HK-2 (cell line): ENCODE measurements at regions not wholly inside any gene's neighbourhood (a gene's known extent, or its start where the extent isn't known, plus 50 kb on each side); places are given as distances from the start of the nearest gene placed in this dataset.

Source experiments
- DNase-seq: peaks from one replicate; pipeline ENCODE4 v3.0.0-alpha.2; 2018; ENCODE audit not compliant: unreplicated experiment

DNA sequence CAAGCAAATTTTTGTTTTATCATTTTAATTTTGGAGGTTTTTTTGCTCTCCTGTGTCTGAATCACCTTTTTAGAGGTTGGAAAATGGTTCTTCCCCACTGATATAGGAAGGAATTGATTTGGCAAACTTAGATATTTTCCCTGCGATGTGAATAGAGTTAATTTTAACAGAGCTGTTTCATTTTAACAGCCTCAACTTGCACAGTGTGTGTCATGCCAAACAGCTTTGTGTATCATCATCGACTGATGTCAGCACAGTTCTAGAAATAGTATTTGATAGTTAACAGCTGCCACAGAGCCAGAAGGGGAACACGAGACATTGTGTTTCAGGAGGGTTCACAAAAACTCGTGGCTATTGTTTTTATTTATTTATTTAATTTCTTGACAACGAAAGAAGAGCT, 243.1 kb upstream of the FOXN3 start:
- no peak for DNase-seq

DNA sequence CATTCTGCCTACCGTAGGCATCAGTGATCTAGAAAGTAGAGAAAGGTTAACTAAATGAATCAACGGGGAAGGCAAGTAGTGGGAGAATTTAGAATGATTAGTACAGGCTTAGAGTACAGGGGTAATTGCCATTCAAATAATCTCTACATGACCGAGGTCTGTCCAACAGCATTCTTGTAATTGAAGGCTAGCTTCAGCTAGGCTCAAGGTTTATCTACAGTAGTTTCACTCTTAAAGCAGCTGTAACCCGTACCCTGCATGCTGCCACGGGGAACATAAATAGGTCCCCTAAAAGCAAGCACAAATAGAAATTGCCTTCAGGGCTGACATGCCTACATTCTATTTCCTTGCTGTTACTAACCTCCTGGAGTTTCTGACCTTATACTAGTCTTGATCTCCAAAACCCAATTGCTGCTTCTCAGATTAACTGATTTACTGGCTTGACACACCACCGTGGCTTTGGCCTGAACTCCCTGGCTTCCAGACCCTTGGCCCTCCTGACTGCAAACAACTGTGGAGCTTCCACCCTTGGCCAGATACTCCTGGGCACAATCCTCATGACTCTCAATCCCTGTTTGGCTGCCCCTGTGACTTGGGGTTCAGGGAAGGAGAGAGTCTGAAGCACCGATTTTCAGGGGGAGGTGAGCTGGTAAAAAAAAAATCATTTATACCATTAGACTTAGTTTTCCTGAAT, 242.1 kb upstream of the FOXN3 start:
- no peak for DNase-seq

DNA sequence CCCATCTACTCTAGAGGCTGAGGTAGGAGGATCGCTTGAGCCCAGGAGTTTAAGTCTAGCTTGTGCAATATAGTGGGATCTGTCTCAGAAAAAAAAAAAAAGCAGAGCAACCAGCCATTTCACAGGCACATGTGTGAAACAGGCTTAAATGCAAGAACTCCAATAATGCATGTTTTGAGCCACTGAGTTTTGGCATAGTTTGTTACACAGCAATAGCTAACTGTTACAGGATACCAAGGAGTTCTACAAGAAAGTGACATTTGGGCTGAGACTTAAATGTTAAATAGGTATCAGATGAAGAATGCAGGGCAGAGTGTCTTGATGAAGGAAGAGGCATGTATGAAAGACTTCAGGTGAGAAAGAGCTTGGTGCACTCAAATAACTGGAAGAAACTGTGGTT, 240.0 kb upstream of the FOXN3 start:
- no peak for DNase-seq

DNA sequence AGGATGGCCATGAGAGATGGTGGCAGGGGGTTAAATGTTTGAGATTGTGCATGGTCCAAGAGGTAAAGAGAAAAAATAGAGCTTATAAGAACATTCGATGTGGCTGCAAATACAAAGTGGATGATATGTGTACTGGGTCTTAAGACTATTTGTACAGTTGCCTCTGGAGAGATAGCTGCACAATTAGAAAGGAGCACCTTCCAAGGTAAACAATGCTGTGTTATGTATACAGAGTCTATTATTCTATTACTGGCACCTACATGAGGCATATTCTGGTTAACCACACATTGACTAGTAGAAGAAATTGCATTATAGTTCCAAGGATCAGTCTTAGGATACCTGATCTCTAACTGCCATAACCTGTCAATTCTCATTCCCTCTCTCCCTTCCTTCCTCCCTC, 238.0 kb upstream of the FOXN3 start:
- DNase-seq: no peak

GRCh38 chr14:89652352-89652751, 235.3 kb upstream of the FOXN3 start:
- no peak for DNase-seq

- no peak for DNase-seq
Observed at GRCh38 chr14:89651805-89652204, 234.8 kb upstream of the FOXN3 start.

- DNase-seq: no peak
Observed at GRCh38 chr14:89650077-89650978, 233.3 kb upstream of the FOXN3 start.

GRCh38 chr14:89649451-89650075, 232.5 kb upstream of the FOXN3 start:
- no peak for DNase-seq

- no peak for DNase-seq
Observed at GRCh38 chr14:89648924-89649323, 231.9 kb upstream of the FOXN3 start.

GRCh38 chr14:89648510-89648909, 231.5 kb upstream of the FOXN3 start:
- DNase-seq: no peak

DNA sequence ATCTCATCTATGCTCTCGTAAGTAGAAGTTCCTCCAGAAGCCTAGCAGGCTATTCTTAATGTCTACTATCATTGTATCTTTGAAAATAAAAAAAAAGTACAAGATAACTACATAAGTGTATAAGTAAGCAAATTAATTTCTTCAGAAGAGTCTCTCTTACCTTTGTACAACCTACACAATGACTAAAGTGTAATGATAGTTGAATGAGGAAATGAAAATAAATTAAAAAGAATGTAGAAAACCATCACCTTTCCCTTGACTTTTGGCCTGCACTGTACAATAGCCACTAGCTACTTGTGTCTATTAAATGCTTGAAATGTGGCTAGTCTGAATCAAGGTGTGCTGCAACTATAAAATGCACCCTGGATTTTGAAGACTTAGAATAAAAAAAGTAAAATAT, 229.9 kb upstream of the FOXN3 start:
- no peak for DNase-seq

GRCh38 chr14:89644641-89645040, 227.6 kb upstream of the FOXN3 start:
- no peak for DNase-seq

DNA sequence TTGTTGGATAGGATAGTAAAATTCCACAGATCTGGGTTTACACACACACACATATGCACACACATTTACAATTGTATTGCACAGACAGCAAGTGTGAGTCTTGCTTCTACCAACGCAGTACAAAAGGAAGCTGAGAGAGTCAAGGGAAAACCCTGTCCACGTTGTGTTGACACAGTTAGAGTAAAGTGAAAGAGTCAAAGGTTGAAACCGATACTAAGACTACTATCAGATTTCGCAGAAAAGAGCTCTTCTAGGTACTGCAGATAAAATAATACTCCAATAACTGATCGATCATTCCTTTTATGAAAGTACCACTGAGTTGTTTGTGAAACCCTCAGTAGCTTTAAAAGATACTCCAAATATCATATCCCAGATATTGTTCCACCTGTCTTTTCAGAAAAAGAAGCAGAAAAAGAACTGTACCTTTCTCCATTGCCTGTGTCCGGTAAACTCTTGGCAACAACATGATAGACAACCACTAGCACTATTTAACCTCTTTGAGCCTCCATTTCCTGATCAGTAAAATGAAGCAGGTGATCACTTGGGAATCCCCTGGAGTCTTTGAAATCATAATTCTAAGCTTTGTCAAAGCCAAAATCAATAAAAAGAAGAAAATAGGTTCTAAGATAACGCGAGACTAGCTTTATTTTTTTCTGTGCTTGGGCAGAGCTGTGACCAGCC, 224.6 kb upstream of the FOXN3 start:
- no peak for DNase-seq

- no peak for DNase-seq
Observed at GRCh38 chr14:89640141-89640540, 223.1 kb upstream of the FOXN3 start.

- no peak for DNase-seq
Observed at GRCh38 chr14:89639687-89640086, 222.7 kb upstream of the FOXN3 start.

GRCh38 chr14:89638891-89639290, 221.9 kb upstream of the FOXN3 start:
- no peak for DNase-seq

DNA sequence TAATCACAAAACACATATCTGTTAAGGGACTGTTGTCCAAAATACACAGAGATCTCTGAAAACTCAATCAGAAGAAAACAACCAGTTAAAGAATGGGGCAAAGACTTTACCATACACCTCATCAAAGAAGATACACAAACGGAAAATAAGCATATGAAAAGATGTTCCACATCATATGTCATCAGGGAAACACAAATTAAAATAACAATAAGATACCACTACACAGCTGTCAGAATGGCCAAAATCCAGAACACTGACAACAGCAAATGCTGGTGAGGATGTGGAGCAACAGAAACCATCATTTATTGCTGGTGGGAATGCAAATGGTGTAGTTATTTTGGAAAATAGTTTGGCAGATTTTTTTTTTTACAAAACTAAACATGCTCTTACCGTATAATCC, 220.5 kb upstream of the FOXN3 start:
- no peak for DNase-seq

DNA sequence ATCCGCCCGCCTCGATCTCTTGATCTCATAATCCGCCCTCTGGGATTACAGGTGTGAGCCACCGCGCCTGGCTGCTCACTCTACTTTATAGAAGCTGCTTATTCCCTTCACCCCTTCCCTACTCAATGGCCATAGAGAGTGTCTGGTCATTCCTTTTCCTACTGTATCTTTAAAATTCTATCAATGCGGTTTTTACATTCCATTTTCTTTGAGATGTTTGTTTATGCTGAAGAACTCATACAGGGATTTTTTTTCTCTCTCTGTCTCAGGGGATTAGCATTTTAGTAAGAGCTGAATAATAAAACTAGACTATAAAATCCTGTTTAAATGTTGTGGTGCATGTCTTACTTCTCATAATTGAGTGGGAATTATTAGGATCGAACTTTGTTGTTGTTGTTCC, 218.6 kb upstream of the FOXN3 start:
- no peak for DNase-seq

- no peak for DNase-seq
Observed at GRCh38 chr14:89634037-89634436, 217.0 kb upstream of the FOXN3 start.

DNA sequence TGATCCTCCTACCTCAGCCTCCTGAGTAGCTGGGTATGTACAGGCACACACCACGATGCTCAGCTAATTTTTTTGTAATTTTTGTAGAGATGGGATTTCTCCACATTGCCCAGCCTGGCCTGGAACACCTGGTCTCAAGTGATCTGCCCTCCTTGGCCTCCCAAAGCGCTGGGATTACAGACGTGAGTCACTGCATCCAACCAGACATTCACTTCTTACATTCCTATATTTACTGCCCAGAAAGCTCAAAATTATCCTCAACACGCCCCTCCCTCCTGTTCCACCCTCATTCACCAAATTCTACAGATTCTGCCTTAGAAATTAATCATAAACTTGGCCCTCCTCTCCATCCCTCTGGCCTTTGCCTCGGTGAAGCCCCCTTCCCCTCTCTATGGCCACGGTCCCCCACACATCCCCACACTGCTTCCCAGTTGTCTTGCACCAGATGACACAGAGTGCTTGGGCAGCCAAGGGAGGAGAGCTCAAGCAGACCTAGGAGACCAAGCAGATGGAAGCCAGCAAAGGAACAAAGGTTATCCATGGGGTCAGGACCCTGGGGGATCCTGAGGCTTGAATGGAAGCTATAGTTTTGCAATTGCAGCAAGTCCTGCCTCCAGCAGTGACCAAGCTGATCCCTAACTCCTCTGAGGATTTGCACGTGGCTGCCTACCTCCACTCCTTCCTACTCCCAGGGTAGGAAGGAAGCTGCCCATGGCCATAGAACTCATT, 213.2 kb upstream of the FOXN3 start:
- peak; percentile 30 for DNase-seq

DNA sequence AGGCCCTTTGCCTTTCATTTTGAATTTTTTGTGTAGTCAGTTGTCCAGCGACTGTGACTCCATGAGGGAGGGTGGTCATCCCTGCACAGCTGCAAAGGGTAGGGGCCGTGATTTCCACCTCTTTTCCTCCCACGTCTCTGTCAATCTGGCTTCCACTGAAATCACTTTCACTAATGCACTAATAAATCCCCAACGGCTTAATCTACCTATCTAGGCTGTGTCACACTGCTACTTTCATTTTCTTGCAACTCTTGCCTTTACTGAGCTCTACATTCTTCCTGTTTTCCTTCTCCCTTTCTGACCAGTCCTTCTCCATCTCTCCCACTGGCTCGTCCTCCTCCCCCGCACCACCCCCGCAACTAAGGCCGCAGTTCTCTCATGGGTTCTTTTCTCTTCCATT, 212.3 kb upstream of the FOXN3 start:
- DNase-seq: no peak

DNA sequence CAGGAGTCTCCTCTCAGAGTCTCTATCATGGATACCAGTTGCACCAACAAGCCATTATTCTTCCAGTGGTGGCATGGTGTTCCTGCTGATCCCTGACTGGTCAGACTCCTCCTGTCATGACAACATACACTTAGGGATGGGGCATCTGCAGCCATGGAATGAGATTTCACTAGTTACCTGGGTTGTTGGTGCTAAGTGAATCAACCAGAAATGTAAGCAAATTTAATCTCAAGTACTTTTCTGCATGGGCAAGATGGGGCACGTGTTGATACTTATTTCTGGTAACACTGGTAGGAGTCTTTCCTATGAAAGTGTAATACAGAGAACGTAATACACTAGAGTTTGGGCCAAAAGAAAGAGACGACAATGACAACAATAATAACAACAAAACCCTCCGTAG, 211.5 kb upstream of the FOXN3 start:
- DNase-seq: no peak
